ENCODE measurements at regions not wholly inside any gene's neighbourhood (a gene's known extent, or its start where the extent isn't known, plus 50 kb on each side); places are given as distances from the start of the nearest gene placed in this dataset.

- POLR2A ChIA-PET (ENCODE audit: low non-redundant PET), result no interaction called here
- CTCF ChIA-PET, result interaction anchor here (0.6 to 0.8 kb wide), 3 partner anchors 30 to 248 kb away, joined by 3 to 7 read pairs (median 3); no protein-coding TSS in a partner anchor
- TF ChIP-seq CTCF (conservative IDR thresholded peaks at IDR 0.05; ENCODE audit: low read depth), result no peak
- no peak overlapping the region for H3K27ac ChIP-seq
- no peak for DNase-seq (ENCODE audit: low spot score)
Observed at GRCh38 chr14:89651805-89652204, 234.8 kb upstream of the FOXN3 start.

- no peak overlapping the region for H3K27ac ChIP-seq
- ChIA-PET CTCF (interaction anchor here (0.6 kb wide), 1 partner anchor 13 kb away, joined by 3 read pairs; no protein-coding TSS in a partner anchor), POLR2A (ENCODE audit: low non-redundant PET) (no interaction called here)
- DNase-seq (ENCODE audit: low spot score), result no peak
- no peak for TF ChIP-seq CTCF (conservative IDR thresholded peaks at IDR 0.05; ENCODE audit: low read depth)
Observed at GRCh38 chr14:89650077-89650978, 233.3 kb upstream of the FOXN3 start.

GRCh38 chr14:89649451-89650075 lies 232.5 kb upstream of the FOXN3 start:
- ChIA-PET POLR2A (ENCODE audit: low non-redundant PET) (no interaction called here), CTCF (no interaction called here)
- no peak overlapping the region for H3K27ac ChIP-seq
- DNase-seq (ENCODE audit: low spot score), result no peak
- no peak for TF ChIP-seq CTCF (conservative IDR thresholded peaks at IDR 0.05; ENCODE audit: low read depth)

- no peak for DNase-seq (ENCODE audit: low spot score)
- no peak for TF ChIP-seq CTCF (conservative IDR thresholded peaks at IDR 0.05; ENCODE audit: low read depth)
- no peak overlapping the region for H3K27ac ChIP-seq
- CTCF ChIA-PET, result no interaction called here
- POLR2A ChIA-PET (ENCODE audit: low non-redundant PET), result no interaction called here
Observed at GRCh38 chr14:89648924-89649323, 231.9 kb upstream of the FOXN3 start.

- ChIA-PET POLR2A (ENCODE audit: low non-redundant PET) (no interaction called here), CTCF (no interaction called here)
- H3K27ac ChIP-seq, result no peak overlapping the region
- no peak for DNase-seq (ENCODE audit: low spot score)
- TF ChIP-seq CTCF (conservative IDR thresholded peaks at IDR 0.05; ENCODE audit: low read depth), result no peak
Observed at GRCh38 chr14:89648510-89648909, 231.5 kb upstream of the FOXN3 start.

- ChIA-PET POLR2A (ENCODE audit: low non-redundant PET) (no interaction called here), CTCF (no interaction called here)
- no peak overlapping the region for H3K27ac ChIP-seq
- no peak for TF ChIP-seq CTCF (conservative IDR thresholded peaks at IDR 0.05; ENCODE audit: low read depth)
- DNase-seq (ENCODE audit: low spot score), result no peak
Observed at GRCh38 chr14:89646971-89647370, 229.9 kb upstream of the FOXN3 start.

Data from RWPE1 (cell line).